ENCODE measurements at regions not wholly inside any gene's neighbourhood (a gene's known extent, or its start where the extent isn't known, plus 50 kb on each side); places are given as distances from the start of the nearest gene placed in this dataset.

DNA sequence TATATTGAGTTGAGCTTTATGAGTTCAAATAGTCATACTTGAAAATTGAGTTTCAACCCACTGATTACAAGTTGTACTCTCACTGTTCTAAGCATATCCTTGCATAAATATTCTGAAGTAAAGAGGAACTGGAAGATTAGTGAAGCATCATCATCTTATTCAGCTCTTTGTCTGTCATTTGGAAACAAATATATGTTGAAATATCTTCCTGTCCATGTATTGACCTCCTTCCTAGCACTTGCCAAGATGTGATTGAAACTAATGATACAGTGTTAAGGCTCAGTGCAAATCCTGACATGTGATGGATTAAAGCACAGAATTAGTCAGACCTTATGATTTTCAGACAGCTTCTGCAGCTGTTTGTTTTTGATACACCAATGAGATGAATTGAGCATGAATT is 434.3 kb downstream of the TBC1D32 start:
- no peak for DNase-seq (ENCODE audit: low spot score)
- no peaks in the 10 kb centered on the region for H3K27me3 Mint-ChIP-seq
- H3K36me3 Mint-ChIP-seq = peaks cover 5% of the 10 kb centered on the region
- peaks cover 7% of the 10 kb centered on the region for H3K9me3 Mint-ChIP-seq
- no peak overlapping the region for H3K27ac Mint-ChIP-seq
- no peaks in the 10 kb centered on the region for H3K4me1 Mint-ChIP-seq (ENCODE audit: low read depth in 2 of 2)
- H3K4me3 Mint-ChIP-seq = no peak overlapping the region
- ATAC-seq = no peak

DNA sequence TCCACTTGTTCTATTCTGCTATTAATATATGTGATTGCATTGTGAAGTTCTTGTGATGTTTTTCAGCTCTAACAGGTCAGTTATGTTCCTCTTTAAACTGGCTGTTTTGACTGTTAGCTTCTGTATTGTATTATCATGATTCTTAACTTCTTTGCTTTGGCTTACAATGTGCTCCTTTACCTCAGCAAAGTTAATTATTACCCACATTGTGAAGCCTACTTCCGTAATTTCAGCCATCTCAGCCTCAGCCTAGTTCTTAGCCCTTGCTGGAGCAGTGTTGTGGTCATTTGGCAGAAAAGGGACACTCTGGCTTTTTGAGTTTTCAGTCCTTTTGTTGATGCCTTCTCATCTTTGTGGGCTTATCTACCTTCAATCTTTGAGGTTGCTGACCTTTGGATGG is 440.2 kb downstream of the TBC1D32 start:
- peaks cover 14% of the 10 kb centered on the region for H3K36me3 Mint-ChIP-seq
- no peak for ATAC-seq
- no peak overlapping the region for H3K27ac Mint-ChIP-seq
- no peak for DNase-seq (ENCODE audit: low spot score)
- no peaks in the 10 kb centered on the region for H3K4me1 Mint-ChIP-seq (ENCODE audit: low read depth in 2 of 2)
- H3K27me3 Mint-ChIP-seq = no peaks in the 10 kb centered on the region
- H3K4me3 Mint-ChIP-seq = no peak overlapping the region
- H3K9me3 Mint-ChIP-seq = peaks cover 47% of the 10 kb centered on the region

DNA sequence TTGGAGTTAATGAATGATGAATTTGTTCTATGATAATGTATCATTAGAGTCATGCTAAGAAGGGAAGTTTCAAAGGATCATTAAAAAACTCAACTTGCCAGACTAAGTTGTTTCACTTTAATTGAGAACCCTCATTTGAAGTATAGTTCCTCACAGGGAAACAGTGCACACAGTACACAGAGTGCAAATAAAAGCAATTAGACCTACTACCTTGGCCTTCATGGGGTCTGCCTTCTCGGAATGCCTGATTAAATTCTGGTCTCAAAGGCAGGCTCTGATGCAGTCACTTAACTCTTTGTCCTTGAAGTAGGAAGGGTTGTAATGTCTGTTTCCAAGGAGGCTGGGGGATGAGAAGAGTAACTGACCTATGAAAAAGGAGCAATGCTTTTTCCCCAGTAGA is 457.3 kb downstream of the TBC1D32 start:
- ATAC-seq (no peak), DNase-seq (ENCODE audit: low spot score) (no peak)
- H3K9me3 Mint-ChIP-seq = peaks cover 15% of the 10 kb centered on the region
- H3K27ac Mint-ChIP-seq = no peak overlapping the region
- H3K36me3 Mint-ChIP-seq = no peaks in the 10 kb centered on the region
- H3K4me1 Mint-ChIP-seq (ENCODE audit: low read depth in 2 of 2) = no peaks in the 10 kb centered on the region
- no peaks in the 10 kb centered on the region for H3K27me3 Mint-ChIP-seq
- no peak overlapping the region for H3K4me3 Mint-ChIP-seq

DNA sequence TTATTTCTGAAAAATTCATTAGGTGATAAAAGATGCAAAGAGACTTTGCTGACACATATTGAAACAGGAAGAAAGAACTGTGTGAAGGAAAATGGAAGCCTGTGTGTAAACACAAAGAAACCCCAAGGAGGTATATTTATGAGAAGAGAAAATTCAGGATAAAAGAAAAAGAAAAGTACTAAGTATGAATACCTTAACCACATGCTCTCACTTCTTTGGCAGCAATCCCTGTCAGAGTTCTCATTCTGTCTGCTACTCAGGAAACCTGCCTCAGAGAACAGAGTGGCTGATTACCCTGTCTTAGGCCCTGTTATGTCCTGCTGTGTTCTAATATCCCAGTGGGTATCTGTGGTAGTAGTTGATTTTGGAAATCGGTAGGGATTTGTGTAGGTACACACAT is 457.9 kb downstream of the TBC1D32 start:
- ATAC-seq = no peak

DNA sequence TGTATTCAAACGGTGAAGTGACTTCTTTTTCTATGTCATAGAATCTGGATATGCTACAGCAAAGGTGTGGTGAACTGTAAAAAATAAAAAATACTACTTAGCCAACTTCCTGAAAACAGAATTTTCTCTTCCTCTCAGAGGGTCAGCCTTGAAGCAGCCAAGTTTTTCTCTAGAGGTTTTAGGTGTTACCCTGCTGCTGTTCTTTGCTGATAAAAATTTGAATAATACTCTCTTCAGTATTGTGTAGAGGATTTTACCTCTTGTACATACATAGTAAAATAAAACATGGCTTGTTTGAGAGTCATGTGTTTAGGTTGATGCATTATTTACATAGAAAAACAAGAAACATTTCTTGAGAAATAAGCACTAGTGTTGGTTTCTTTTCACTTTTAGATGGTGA is 458.4 kb downstream of the TBC1D32 start:
- Mint-ChIP-seq H3K27ac (no peak overlapping the region), H3K4me1 (ENCODE audit: low read depth in 2 of 2) (no peaks in the 10 kb centered on the region), H3K9me3 (peaks cover 9% of the 10 kb centered on the region), H3K27me3 (no peaks in the 10 kb centered on the region), H3K4me3 (no peak overlapping the region), H3K36me3 (no peaks in the 10 kb centered on the region)
- DNase-seq (ENCODE audit: low spot score) = no peak
- ATAC-seq = no peak

More for the DNA sequence above, 457.9 kb downstream of the TBC1D32 start:
- no peak overlapping the region for H3K4me3 Mint-ChIP-seq
- peaks cover 14% of the 10 kb centered on the region for H3K9me3 Mint-ChIP-seq
- no peaks in the 10 kb centered on the region for H3K27me3 Mint-ChIP-seq
- H3K4me1 Mint-ChIP-seq (ENCODE audit: low read depth in 2 of 2) = no peaks in the 10 kb centered on the region
- no peak overlapping the region for H3K27ac Mint-ChIP-seq
- DNase-seq (ENCODE audit: low spot score) = no peak
- no peaks in the 10 kb centered on the region for H3K36me3 Mint-ChIP-seq

DNA sequence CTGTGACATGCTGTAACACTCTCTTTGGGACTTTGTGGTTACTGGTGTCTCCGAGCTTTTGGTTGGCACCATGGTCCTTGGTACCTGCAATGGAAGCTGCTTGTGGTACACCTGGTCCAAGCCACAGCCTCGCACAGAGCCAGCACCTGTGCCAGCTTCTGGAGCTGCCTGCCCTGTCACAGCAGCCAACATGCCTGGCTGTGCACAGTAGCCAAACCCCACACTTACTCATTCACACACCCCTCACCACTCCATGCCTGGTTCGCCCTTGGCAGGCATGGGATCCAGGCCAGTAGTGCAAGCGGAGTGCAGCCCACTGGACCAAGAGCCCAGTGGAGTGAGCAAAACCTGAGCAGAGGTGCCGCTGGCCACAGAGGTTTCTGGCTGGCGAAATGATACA is 459.9 kb downstream of the TBC1D32 start:
- peaks cover 7% of the 10 kb centered on the region for H3K9me3 Mint-ChIP-seq
- no peak for DNase-seq (ENCODE audit: low spot score)
- no peaks in the 10 kb centered on the region for H3K27me3 Mint-ChIP-seq
- no peaks in the 10 kb centered on the region for H3K36me3 Mint-ChIP-seq
- no peak overlapping the region for H3K4me3 Mint-ChIP-seq
- H3K27ac Mint-ChIP-seq = no peak overlapping the region
- H3K4me1 Mint-ChIP-seq (ENCODE audit: low read depth in 2 of 2) = no peaks in the 10 kb centered on the region
- no peak for ATAC-seq

DNA sequence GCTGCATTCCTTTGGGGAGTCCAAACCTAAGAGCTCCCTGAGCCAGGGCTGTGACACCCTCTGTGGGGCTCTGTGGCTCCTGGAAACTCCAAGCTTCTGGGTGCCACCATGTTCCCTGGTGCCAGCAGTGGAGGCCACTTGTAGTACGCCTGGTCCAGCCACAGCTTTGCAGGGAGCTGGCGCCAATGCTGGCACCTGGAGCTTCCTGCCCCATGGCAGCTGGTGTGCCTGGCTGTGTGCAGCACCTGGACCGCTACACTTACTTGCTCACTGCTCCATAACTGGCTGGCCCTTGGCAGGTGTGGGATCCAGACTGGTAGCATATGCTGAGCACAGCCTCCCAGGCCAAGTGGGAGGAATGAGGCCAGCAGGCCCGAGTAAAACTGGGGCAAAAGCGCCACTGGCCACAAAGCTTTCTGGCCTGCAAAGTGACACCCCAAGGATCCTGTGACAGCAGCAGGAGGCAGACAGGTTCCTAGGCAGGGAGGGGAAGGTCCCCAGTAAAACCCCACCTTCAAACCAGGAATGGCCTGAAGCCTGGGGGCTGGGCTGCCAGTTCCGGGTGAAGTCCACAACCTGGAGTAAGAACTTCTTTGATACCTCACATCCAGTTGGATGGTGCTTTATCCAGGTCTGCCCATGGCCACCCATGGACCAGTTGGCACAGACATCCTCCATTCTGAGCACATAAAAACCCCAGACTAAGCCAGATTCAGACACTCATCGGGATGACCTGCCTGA is 461.0 kb downstream of the TBC1D32 start:
- Mint-ChIP-seq H3K27ac (no peak overlapping the region), H3K27me3 (no peaks in the 10 kb centered on the region), H3K36me3 (no peaks in the 10 kb centered on the region), H3K4me3 (no peak overlapping the region), H3K9me3 (peaks cover 7% of the 10 kb centered on the region), H3K4me1 (ENCODE audit: low read depth in 2 of 2) (no peaks in the 10 kb centered on the region)
- ATAC-seq (peak in 1 of 2 donors; percentile 9), DNase-seq (ENCODE audit: low spot score) (no peak)

DNA sequence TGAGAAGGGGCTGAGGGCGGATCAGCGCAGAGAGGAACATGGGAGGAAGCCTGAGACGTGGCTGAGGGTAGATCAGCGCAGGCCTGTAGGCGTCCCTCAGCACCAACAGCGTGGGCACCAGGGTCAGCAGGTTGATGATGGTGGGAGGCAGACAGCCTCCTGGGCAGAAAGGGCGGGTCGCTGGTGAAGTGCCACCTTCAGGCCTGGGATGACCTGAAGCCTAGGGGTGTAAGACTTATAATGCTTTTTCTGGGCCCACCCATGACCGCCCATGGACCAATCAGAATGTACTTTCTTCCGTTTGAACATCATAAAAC is 462.1 kb downstream of the TBC1D32 start:
- Mint-ChIP-seq H3K4me1 (ENCODE audit: low read depth in 2 of 2) (no peaks in the 10 kb centered on the region), H3K4me3 (no peak overlapping the region), H3K27ac (no peak overlapping the region), H3K27me3 (no peaks in the 10 kb centered on the region), H3K9me3 (peaks cover 3% of the 10 kb centered on the region), H3K36me3 (no peaks in the 10 kb centered on the region)
- ATAC-seq (peak in 1 of 2 donors; percentile 9), DNase-seq (ENCODE audit: low spot score) (no peak)

DNA sequence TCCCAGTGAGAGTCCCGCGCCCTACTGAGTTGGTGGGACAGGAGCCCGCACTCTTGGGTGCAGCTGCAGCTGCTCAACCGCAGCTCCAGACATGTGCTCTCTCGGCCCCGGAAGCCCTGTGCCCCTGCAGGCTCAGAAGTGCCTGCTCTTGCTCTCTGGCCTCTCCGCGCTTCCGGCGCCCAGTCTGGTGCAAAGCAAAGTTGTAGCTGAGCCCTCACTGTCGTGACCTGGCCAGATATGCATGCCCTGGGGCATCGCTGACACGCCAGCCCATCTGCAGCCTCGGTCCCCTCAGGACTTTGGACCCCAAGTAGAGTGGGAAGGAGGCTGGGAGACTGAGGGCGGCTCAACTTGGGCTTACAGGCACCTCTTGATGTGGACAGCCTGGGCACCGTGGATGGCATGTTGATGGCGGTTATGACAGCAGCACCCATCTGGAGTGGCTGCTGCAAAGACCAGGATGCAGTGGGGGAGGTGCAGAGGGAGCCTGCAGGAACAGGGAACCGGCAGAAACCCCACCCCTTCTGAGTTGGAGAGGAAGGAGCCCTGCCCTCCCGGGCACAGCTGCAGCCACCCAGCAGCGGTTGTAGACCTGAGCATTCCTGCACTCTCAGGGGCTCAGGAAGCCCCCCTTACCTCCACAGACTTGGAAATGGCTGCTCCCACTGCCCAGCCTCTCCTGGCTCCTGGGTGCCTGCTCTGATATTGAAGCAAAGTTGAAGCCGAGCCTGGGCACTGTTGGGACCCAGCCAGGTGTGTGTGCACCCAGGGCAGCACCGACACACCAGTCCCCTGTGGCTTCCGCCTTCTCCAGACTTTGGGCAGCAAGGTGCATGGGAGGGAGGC is 462.6 kb downstream of the TBC1D32 start:
- Mint-ChIP-seq H3K27ac (no peak overlapping the region), H3K9me3 (peaks cover 5% of the 10 kb centered on the region), H3K27me3 (no peaks in the 10 kb centered on the region), H3K36me3 (no peaks in the 10 kb centered on the region), H3K4me1 (ENCODE audit: low read depth in 2 of 2) (no peaks in the 10 kb centered on the region), H3K4me3 (no peak overlapping the region)
- peak; percentile 57 for DNase-seq (ENCODE audit: low spot score)
- no peak for ATAC-seq

DNA sequence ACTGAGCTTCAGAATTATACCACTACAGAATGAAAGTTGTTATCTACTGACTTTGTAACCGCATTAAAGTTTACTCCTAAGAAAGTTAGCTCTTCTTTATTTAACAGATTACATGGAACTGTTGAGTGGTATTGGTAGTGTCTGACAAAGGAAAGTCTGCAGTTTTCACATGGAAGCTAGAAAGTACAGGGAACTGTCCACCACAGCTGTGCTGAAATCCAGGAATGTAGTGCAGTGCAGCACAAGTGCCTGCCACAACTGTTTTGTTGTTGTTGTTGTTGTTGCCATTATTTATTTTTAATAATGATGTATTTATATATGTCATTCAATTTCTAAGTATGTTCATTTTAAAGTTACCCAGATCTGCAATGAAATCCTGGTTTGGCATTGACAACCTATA is 464.9 kb downstream of the TBC1D32 start:
- no peak overlapping the region for H3K4me3 Mint-ChIP-seq
- no peaks in the 10 kb centered on the region for H3K27me3 Mint-ChIP-seq
- no peak for DNase-seq (ENCODE audit: low spot score)
- H3K9me3 Mint-ChIP-seq = peaks cover 6% of the 10 kb centered on the region
- H3K36me3 Mint-ChIP-seq = no peaks in the 10 kb centered on the region
- H3K4me1 Mint-ChIP-seq (ENCODE audit: low read depth in 2 of 2) = no peaks in the 10 kb centered on the region
- no peak for ATAC-seq
- no peak overlapping the region for H3K27ac Mint-ChIP-seq

DNA sequence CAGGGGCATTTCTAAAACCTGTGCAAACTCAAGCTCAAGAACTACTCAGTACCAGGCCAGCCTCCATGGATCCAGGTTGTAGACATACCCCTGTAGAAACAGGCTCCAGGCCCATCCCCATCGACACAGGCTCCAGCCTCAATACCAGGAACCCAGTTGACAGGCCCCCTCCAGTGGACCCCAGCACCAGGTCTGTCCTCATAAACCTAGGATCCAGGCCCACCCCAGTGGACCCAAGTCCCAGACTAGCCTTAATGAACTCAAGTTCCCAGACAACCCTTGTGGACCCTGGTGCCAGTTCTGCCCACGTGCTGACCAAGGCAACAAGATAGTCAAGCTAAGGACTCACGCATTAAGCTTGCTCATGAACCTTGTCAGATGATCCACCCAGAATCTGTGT is 476.9 kb downstream of the TBC1D32 start:
- Mint-ChIP-seq H3K27me3 (no peaks in the 10 kb centered on the region), H3K36me3 (no peaks in the 10 kb centered on the region), H3K27ac (no peak overlapping the region), H3K4me1 (ENCODE audit: low read depth in 2 of 2) (no peaks in the 10 kb centered on the region), H3K9me3 (peaks cover 4% of the 10 kb centered on the region), H3K4me3 (no peak overlapping the region)
- DNase-seq (ENCODE audit: low spot score) = no peak
- peak in 1 of 2 donors; percentile 31 for ATAC-seq

DNA sequence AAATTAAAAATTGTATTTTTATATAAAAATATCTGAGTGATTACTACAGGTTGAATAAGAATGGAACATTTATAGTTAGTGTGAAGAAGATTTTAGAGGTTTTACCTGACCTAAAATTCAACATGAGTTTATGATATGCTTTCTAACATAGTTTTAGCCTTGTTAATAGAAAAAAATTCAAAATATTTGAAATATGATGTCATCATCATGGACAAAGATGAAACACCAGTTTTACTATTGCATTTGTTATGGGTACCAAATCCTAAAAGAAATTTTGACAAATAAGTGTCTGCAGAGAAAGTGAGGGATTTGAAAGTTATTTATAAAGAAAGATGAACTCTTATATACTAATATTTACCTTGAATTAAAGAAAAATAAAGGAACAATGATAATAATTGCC is 479.7 kb downstream of the TBC1D32 start:
- Mint-ChIP-seq H3K36me3 (no peaks in the 10 kb centered on the region), H3K4me3 (no peak overlapping the region), H3K27me3 (no peaks in the 10 kb centered on the region), H3K4me1 (ENCODE audit: low read depth in 2 of 2) (no peaks in the 10 kb centered on the region), H3K9me3 (peaks cover 2% of the 10 kb centered on the region), H3K27ac (no peak overlapping the region)
- DNase-seq (ENCODE audit: low spot score) (no peak), ATAC-seq (no peak)

DNA sequence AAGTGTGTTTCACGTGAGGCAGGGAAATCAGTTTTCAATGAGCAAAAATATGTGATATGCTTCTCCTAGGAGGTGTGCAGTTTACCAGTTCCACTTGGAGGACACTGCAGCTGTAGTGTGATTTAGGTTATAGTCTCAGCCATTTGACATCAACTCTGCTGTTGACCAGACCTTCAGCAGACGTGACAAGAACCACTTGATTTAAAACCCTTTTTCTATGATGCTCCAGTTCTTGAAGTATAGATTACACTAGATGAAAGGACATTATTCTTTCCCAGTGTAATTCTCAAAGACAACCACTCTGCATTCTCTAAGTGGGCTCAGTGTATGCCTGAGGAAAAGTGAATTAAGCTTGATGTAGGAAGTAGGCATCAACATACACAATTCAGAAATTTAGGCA is 480.8 kb downstream of the TBC1D32 start:
- ATAC-seq (no peak), DNase-seq (ENCODE audit: low spot score) (no peak)
- Mint-ChIP-seq H3K4me3 (no peak overlapping the region), H3K36me3 (no peaks in the 10 kb centered on the region), H3K27me3 (no peaks in the 10 kb centered on the region), H3K27ac (no peak overlapping the region), H3K9me3 (peaks cover 2% of the 10 kb centered on the region), H3K4me1 (ENCODE audit: low read depth in 2 of 2) (no peaks in the 10 kb centered on the region)

DNA sequence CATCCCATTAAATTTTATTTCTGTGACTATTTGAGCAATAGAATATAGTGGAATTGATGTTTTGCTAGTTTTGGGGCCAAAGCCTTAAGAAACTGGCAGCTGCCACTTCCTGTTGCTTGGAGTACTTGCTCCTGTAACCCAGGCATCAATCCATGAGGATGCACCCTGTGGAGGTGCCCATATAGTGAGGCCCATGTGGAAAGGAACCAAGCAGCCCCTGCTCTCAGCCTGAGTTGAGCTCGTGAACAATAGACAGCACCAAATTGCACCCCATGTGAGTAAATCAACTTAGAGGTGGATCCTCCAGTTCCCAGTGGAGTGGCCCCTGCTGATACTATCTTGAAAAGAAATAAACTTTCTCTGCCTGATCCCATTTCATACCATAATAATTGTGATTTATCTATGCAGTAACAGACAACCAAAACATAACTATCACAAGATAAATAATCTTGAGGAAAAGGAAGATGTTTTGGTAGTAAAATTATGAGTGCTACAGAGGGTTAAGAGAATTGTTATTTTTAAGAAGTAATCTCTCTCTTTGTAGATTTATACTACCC is 481.9 kb downstream of the TBC1D32 start:
- peaks cover 2% of the 10 kb centered on the region for H3K9me3 Mint-ChIP-seq
- no peak for DNase-seq (ENCODE audit: low spot score)
- H3K36me3 Mint-ChIP-seq = no peaks in the 10 kb centered on the region
- H3K27ac Mint-ChIP-seq = no peak overlapping the region
- no peak for ATAC-seq
- H3K27me3 Mint-ChIP-seq = no peaks in the 10 kb centered on the region
- no peak overlapping the region for H3K4me3 Mint-ChIP-seq
- no peaks in the 10 kb centered on the region for H3K4me1 Mint-ChIP-seq (ENCODE audit: low read depth in 2 of 2)

All from natural killer cell treated with Interleukin-12 subunit alpha and Interleukin-12 subunit beta and Interleukin-15 and Interleukin-18, amount 100 ng/mL, for 72 hours (primary cell).